ENCODE measurements at regions not wholly inside any gene's neighbourhood (a gene's known extent, or its start where the extent isn't known, plus 50 kb on each side); places are given as distances from the start of the nearest gene placed in this dataset.
"Not testable (repeated sequence)": the region's sequence is repeated elsewhere in the genome, so short reads cannot be mapped to it uniquely, and the experiment has no call there.

- Mint-ChIP-seq H3K36me3 (ENCODE audit: low read depth, unreplicated experiment) (no peaks in the 10 kb centered on the region), H3K27me3 (ENCODE audit: unreplicated experiment) (peaks cover 1% of the 10 kb centered on the region), H3K9me3 (ENCODE audit: unreplicated experiment) (no peaks in the 10 kb centered on the region), H3K4me1 (ENCODE audit: unreplicated experiment) (no peaks in the 10 kb centered on the region), H3K4me3 (ENCODE audit: unreplicated experiment) (no peak overlapping the region), H3K27ac (ENCODE audit: unreplicated experiment) (no peak overlapping the region)
- no peak for TF ChIP-seq CTCF (IDR thresholded peaks at IDR 0.05; ENCODE audit: unreplicated experiment)
- no peak for DNase-seq (ENCODE audit: low spot score)
These were observed 174.0 kb upstream of the NOX3 start for GRCh38 chr6:155629652-155630051.

- Mint-ChIP-seq H3K9me3 (ENCODE audit: unreplicated experiment) (no peaks in the 10 kb centered on the region), H3K4me1 (ENCODE audit: unreplicated experiment) (no peaks in the 10 kb centered on the region), H3K4me3 (ENCODE audit: unreplicated experiment) (no peak overlapping the region), H3K36me3 (ENCODE audit: low read depth, unreplicated experiment) (no peaks in the 10 kb centered on the region), H3K27ac (ENCODE audit: unreplicated experiment) (no peak overlapping the region), H3K27me3 (ENCODE audit: unreplicated experiment) (peaks cover 3% of the 10 kb centered on the region)
- DNase-seq (ENCODE audit: low spot score): no peak
- TF ChIP-seq CTCF (IDR thresholded peaks at IDR 0.05; ENCODE audit: unreplicated experiment): no peak
These were observed 172.7 kb upstream of the NOX3 start for GRCh38 chr6:155628306-155628705.

GRCh38 chr6:155627722-155628212 is 172.1 kb upstream of the NOX3 start:
- not testable (repeated sequence) for H3K4me1 Mint-ChIP-seq (ENCODE audit: unreplicated experiment); H3K36me3 Mint-ChIP-seq (ENCODE audit: low read depth, unreplicated experiment); H3K9me3 Mint-ChIP-seq (ENCODE audit: unreplicated experiment); DNase-seq (ENCODE audit: low spot score); H3K27me3 Mint-ChIP-seq (ENCODE audit: unreplicated experiment); H3K27ac Mint-ChIP-seq (ENCODE audit: unreplicated experiment); H3K4me3 Mint-ChIP-seq (ENCODE audit: unreplicated experiment)

- Mint-ChIP-seq H3K36me3 (ENCODE audit: low read depth, unreplicated experiment) (no peaks in the 10 kb centered on the region), H3K27me3 (ENCODE audit: unreplicated experiment) (peaks cover 2% of the 10 kb centered on the region), H3K27ac (ENCODE audit: unreplicated experiment) (no peak overlapping the region), H3K4me3 (ENCODE audit: unreplicated experiment) (no peak overlapping the region), H3K9me3 (ENCODE audit: unreplicated experiment) (no peaks in the 10 kb centered on the region), H3K4me1 (ENCODE audit: unreplicated experiment) (no peaks in the 10 kb centered on the region)
- no peak for DNase-seq (ENCODE audit: low spot score)
- TF ChIP-seq CTCF (IDR thresholded peaks at IDR 0.05; ENCODE audit: unreplicated experiment): no peak
These were observed 168.0 kb upstream of the NOX3 start for GRCh38 chr6:155623450-155624178.

- Mint-ChIP-seq H3K27ac (ENCODE audit: unreplicated experiment) (no peak overlapping the region), H3K4me1 (ENCODE audit: unreplicated experiment) (no peaks in the 10 kb centered on the region), H3K36me3 (ENCODE audit: low read depth, unreplicated experiment) (peaks cover 9% of the 10 kb centered on the region), H3K27me3 (ENCODE audit: unreplicated experiment) (no peaks in the 10 kb centered on the region), H3K9me3 (ENCODE audit: unreplicated experiment) (peaks cover 12% of the 10 kb centered on the region), H3K4me3 (ENCODE audit: unreplicated experiment) (no peak overlapping the region)
- TF ChIP-seq CTCF (IDR thresholded peaks at IDR 0.05; ENCODE audit: unreplicated experiment): no peak
- DNase-seq (ENCODE audit: low spot score): no peak
These were observed 159.0 kb upstream of the NOX3 start for GRCh38 chr6:155614606-155615005.

Data from endothelial cell (in vitro differentiated cells).